NT2/D1 (cell line): ENCODE measurements at regions not wholly inside any gene's neighbourhood (a gene's known extent, or its start where the extent isn't known, plus 50 kb on each side); places are given as distances from the start of the nearest gene placed in this dataset.

Experiments used
- SUZ12 ChIP-seq: IDR thresholded peaks from 2 replicates; pipeline ENCODE4 v1.6.1; 2011; ENCODE audit not compliant: insufficient read length, insufficient read depth; ENCODE audit errors: extremely low read depth
- YY1 ChIP-seq: IDR thresholded peaks from 2 replicates; pipeline ENCODE4 v1.6.1; 2011; ENCODE audit not compliant: insufficient read length, insufficient read depth
- ZNF274 ChIP-seq: IDR thresholded peaks from 2 replicates; pipeline ENCODE4 v1.6.1; 2011; ENCODE audit warnings: mild to moderate bottlenecking, low read depth, low read length

DNA sequence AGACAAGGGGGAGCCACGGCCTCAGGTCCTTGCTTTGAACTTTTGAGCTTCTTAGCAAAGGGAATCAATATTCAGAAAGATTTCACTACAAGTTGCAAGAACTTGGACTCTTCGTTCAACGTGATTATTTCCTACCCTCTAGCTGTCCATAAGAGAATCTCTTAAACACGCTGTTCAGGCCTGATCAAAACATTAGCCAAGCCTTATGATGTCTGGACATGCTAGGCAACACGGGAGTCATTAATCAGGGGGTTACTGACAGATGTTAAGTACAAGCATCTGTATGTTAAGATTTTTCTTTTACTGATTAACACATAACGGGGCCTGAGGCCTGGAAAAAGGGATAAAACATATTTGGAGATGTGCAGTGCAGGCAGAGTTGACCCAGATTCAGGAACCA lies 138.9 kb upstream of the IL1RAPL2 start:
- TF ChIP-seq ZNF274 (no peak), YY1 (no peak), SUZ12 (no peak)
